OCI-LY1 (cell line): ENCODE measurements at regions not wholly inside any gene's neighbourhood (a gene's known extent, or its start where the extent isn't known, plus 50 kb on each side); places are given as distances from the start of the nearest gene placed in this dataset.

ENCODE experiments used
- CTCF ChIP-seq: fragments of 200-600 bp; sonication (generic), shearing (Covaris generic); IDR thresholded peaks from 2 replicates; pipeline ENCODE4 v1.5.1; 2017; ENCODE audit warnings: mild to moderate bottlenecking, antibody characterized with exemption, low read length, moderate library complexity, mixed read lengths
- EZH2 ChIP-seq: fragments of 200-600 bp; sonication (generic), shearing (Covaris generic); IDR thresholded peaks from 2 replicates; pipeline ENCODE4 v1.8.0; 2017; ENCODE audit warnings: borderline replicate concordance, mixed run types, mild to moderate bottlenecking, antibody characterized with exemption, low read length, moderate library complexity, mixed read lengths

GRCh38 chr13:26943748-26944147 lies 183.2 kb upstream of the GPR12 start:
- no peak for TF ChIP-seq CTCF
- TF ChIP-seq EZH2, result no peak
